ENCODE measurements at regions not wholly inside any gene's neighbourhood (a gene's known extent, or its start where the extent isn't known, plus 50 kb on each side); places are given as distances from the start of the nearest gene placed in this dataset.

GRCh38 chr5:124492444-124493224 lies 253.8 kb downstream of the ZNF608 start:
- TF ChIP-seq ZC3H10 (CRISPR knock-in tag; IDR thresholded peaks at IDR 0.05) (no peak), CREB5 (CRISPR knock-in tag; IDR thresholded peaks at IDR 0.05; ENCODE audit: low read depth) (no peak), ZFP30 (CRISPR knock-in tag; IDR thresholded peaks at IDR 0.05) (no peak), ZNF70 (CRISPR knock-in tag; IDR thresholded peaks at IDR 0.05) (no peak), PATZ1 (CRISPR knock-in tag; IDR thresholded peaks at IDR 0.05; ENCODE audit: borderline replicate concordance) (no peak), ARNTL (CRISPR knock-in tag; IDR thresholded peaks at IDR 0.05; ENCODE audit: borderline replicate concordance, low read depth) (no peak)
